ENCODE measurements at regions not wholly inside any gene's neighbourhood (a gene's known extent, or its start where the extent isn't known, plus 50 kb on each side); places are given as distances from the start of the nearest gene placed in this dataset.

GRCh38 chr1:115538579-115538978 lies 103.2 kb upstream of the VANGL1 start:
- Histone ChIP-seq H3K27ac (no peak overlapping the region), H3K36me3 (no peaks in the 10 kb centered on the region), H3K27me3 (no peaks in the 10 kb centered on the region), H3K9me3 (peaks cover 0 to 4% (median 0%) of the 10 kb centered on the region in 3 donors), H3K4me3 (no peak overlapping the region), H3K4me1 (no peaks in the 10 kb centered on the region)
- TF ChIP-seq CTCF (IDR thresholded peaks at IDR 0.05) (no peak), POLR2A (IDR thresholded peaks at IDR 0.05) (no peak)
- DNase-seq, result no peak
- intact Hi-C loops (cut with DNase I), result no loop called here
- WGBS, 2 donors, result 89 to 100% methylated on average over 1 of the region's 1 CpG

DNA sequence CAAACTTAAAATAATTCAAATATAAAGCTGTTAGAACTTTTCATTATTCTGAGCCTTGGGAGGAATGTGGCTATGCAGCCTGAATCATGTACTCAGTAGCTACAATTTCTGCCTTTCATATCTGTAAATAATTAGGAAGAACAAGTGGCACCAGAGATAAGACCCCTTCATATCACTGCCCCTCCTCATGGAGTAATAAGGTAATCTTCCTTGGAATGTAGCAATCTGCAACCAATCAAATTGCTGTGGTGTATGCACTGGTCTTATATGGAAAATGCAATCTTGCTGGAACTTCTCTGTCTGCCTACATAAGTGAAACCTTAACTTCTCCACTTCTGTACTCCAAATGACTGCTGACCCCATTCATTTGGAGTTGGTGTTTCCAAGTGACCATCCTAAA lies 104.4 kb upstream of the VANGL1 start:
- TF ChIP-seq POLR2A (IDR thresholded peaks at IDR 0.05), result no peak
- no peak for TF ChIP-seq CTCF (IDR thresholded peaks at IDR 0.05)
- no peak for DNase-seq
- intact Hi-C loops (cut with DNase I), result no loop called here
- Histone ChIP-seq H3K36me3 (no peaks in the 10 kb centered on the region), H3K4me3 (no peak overlapping the region), H3K27me3 (no peaks in the 10 kb centered on the region), H3K27ac (no peak overlapping the region), H3K4me1 (no peaks in the 10 kb centered on the region), H3K9me3 (peaks cover 0 to 4% (median 0%) of the 10 kb centered on the region in 3 donors)

GRCh38 chr1:115536279-115536816 lies 105.4 kb upstream of the VANGL1 start:
- TF ChIP-seq POLR2A (IDR thresholded peaks at IDR 0.05), result no peak
- TF ChIP-seq CTCF (IDR thresholded peaks at IDR 0.05), result no peak
- peaks cover 0 to 4% (median 0%) of the 10 kb centered on the region in 3 donors for H3K9me3 ChIP-seq
- no peaks in the 10 kb centered on the region for H3K4me1 ChIP-seq
- H3K4me3 ChIP-seq, result no peak overlapping the region
- H3K27ac ChIP-seq, result no peak overlapping the region
- intact Hi-C loops (cut with DNase I), result no loop called here
- 59 to 83% methylated on average over 4 of the region's 4 CpGs for WGBS, 2 donors
- no peaks in the 10 kb centered on the region for H3K36me3 ChIP-seq
- H3K27me3 ChIP-seq, result no peaks in the 10 kb centered on the region
- no peak for DNase-seq

DNA sequence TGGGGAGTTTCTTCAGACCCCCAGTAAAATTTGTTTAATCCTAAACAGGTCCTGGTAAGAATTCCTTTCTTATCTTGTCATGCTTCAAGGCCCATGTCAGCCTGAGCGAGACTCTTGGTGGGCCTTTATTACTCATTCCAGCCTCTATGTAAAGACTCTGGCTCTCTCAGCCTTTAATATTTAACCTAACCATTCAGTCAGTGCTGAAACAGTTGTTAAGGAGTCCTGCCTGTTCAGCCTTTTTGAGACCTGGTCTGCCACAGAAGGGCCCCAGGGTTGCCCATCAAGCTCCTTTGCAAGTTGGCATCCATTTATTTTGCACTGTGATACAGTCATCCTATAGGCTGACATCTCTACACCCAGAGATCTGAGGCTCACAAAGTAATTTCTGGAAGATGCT lies 107.7 kb upstream of the VANGL1 start:
- no peak for DNase-seq
- intact Hi-C loops (cut with DNase I), result no loop called here
- no peak overlapping the region for H3K4me3 ChIP-seq
- H3K27ac ChIP-seq, result no peak overlapping the region
- H3K27me3 ChIP-seq, result no peaks in the 10 kb centered on the region
- no peaks in the 10 kb centered on the region for H3K4me1 ChIP-seq
- peaks cover 0 to 4% (median 0%) of the 10 kb centered on the region in 3 donors for H3K9me3 ChIP-seq
- TF ChIP-seq POLR2A (IDR thresholded peaks at IDR 0.05), result no peak
- TF ChIP-seq CTCF (IDR thresholded peaks at IDR 0.05), result no peak
- no peaks in the 10 kb centered on the region for H3K36me3 ChIP-seq
- WGBS, 2 donors, result 83 to 93% methylated on average over 1 of the region's 1 CpG

DNA sequence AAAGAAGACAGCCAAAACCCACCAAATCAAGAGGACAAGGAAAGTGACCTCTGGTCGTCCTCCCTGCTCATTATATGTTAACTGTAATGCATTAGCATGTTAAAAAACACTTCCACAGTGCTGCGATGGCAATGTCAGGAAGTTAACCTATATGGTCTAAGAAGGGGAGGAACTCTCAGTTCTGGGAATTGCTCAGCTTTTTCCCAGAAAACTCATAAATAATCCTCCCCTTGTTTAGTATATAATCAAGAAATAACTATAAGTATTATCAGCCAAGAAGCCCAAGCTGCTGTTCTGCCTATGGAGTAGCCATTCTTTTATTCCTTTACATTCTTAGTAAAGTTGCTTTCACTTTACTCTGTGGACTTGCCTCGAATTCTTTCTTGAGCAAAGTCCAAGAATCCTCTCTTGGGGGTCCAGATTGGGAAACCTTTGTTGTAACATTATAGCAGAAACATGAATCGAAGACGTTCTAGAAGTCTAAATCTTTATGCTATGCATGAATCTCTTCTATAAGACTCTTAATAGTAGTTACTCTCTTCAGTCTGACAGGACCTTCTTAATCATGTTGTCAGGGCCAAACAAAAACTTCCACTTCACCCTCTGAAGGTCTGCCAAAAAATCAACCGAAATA lies 110.0 kb upstream of the VANGL1 start:
- H3K27ac ChIP-seq, result no peak overlapping the region
- peaks cover 0 to 4% (median 0%) of the 10 kb centered on the region in 3 donors for H3K9me3 ChIP-seq
- TF ChIP-seq POLR2A (IDR thresholded peaks at IDR 0.05) (no peak), CTCF (IDR thresholded peaks at IDR 0.05) (no peak)
- H3K36me3 ChIP-seq, result no peaks in the 10 kb centered on the region
- H3K4me1 ChIP-seq, result no peaks in the 10 kb centered on the region
- intact Hi-C loops (cut with DNase I), result no loop called here
- no peak overlapping the region for H3K4me3 ChIP-seq
- H3K27me3 ChIP-seq, result no peaks in the 10 kb centered on the region
- 18 to 36% methylated on average over 6 of the region's 6 CpGs for WGBS, 2 donors
- DNase-seq, result no peak

All from esophagus squamous epithelium (tissue), 5 donors.